Fibroblast of skin of right biceps (primary cell): ENCODE measurements at regions not wholly inside any gene's neighbourhood (a gene's known extent, or its start where the extent isn't known, plus 50 kb on each side); places are given as distances from the start of the nearest gene placed in this dataset.
"Not testable (repeated sequence)": the region's sequence is repeated elsewhere in the genome, so short reads cannot be mapped to it uniquely, and the experiment has no call there.

Source experiments
- DNase-seq: peaks from one replicate; pipeline ENCODE4 v3.0.0-alpha.2; 2013

GRCh38 chr9:31824860-31825259 is 559.6 kb upstream of the ACO1 start:
- no peak for DNase-seq

- no peak for DNase-seq
Measured at GRCh38 chr9:31837211-31837610, 547.2 kb upstream of the ACO1 start.

GRCh38 chr9:31839273-31839672 is 545.2 kb upstream of the ACO1 start:
- no peak for DNase-seq

- no peak for DNase-seq
Measured at GRCh38 chr9:31840702-31841101, 543.7 kb upstream of the ACO1 start.

- no peak for DNase-seq
Measured at GRCh38 chr9:31847963-31848362, 536.5 kb upstream of the ACO1 start.

- no peak for DNase-seq
Measured at GRCh38 chr9:31848505-31849285, 535.7 kb upstream of the ACO1 start.

- no peak for DNase-seq
Measured at GRCh38 chr9:31854187-31854586, 530.3 kb upstream of the ACO1 start.

- no peak for DNase-seq
Measured at GRCh38 chr9:31868830-31869229, 515.6 kb upstream of the ACO1 start.

- DNase-seq = no peak
Measured at GRCh38 chr9:31870276-31870675, 514.2 kb upstream of the ACO1 start.

- no peak for DNase-seq
Measured at GRCh38 chr9:31873722-31874121, 510.7 kb upstream of the ACO1 start.

- no peak for DNase-seq
Measured at GRCh38 chr9:31894008-31894407, 490.4 kb upstream of the ACO1 start.

- DNase-seq = no peak
Measured at GRCh38 chr9:31908158-31908890, 476.1 kb upstream of the ACO1 start.

- no peak for DNase-seq
Measured at GRCh38 chr9:31908891-31909480, 475.5 kb upstream of the ACO1 start.

GRCh38 chr9:31912636-31913035 is 471.8 kb upstream of the ACO1 start:
- DNase-seq = no peak

- no peak for DNase-seq
Measured at GRCh38 chr9:31916591-31917241, 467.7 kb upstream of the ACO1 start.

- not testable (repeated sequence) for DNase-seq
Measured at GRCh38 chr9:31937737-31938136, 446.7 kb upstream of the ACO1 start.

GRCh38 chr9:31950756-31951155 is 433.7 kb upstream of the ACO1 start:
- DNase-seq = no peak

- no peak for DNase-seq
Measured at GRCh38 chr9:31958572-31958971, 425.9 kb upstream of the ACO1 start.

- DNase-seq = no peak
Measured at GRCh38 chr9:31969552-31969951, 414.9 kb upstream of the ACO1 start.

- DNase-seq = no peak
Measured at GRCh38 chr9:31983895-31984294, 400.5 kb upstream of the ACO1 start.

GRCh38 chr9:31996331-31996730 is 388.1 kb upstream of the ACO1 start:
- DNase-seq = no peak

- no peak for DNase-seq
Measured at GRCh38 chr9:32004431-32005076, 379.9 kb upstream of the ACO1 start.

- no peak for DNase-seq
Measured at GRCh38 chr9:32010322-32010721, 374.1 kb upstream of the ACO1 start.
